Fibroblast of lung (primary cell): ENCODE measurements at regions not wholly inside any gene's neighbourhood (a gene's known extent, or its start where the extent isn't known, plus 50 kb on each side); places are given as distances from the start of the nearest gene placed in this dataset.
A peak's percentile ranks its signal among the peaks of the same experiment; 100 is the strongest.

ENCODE experiments used
- DNase-seq, 2 donors: peaks; one replicate each; pipeline versions ENCODE4 v3.0.0 to v3.0.0-alpha.2; 2010; ENCODE audit warnings: low read depth in 2 of 2
- H2AFZ ChIP-seq: 2 replicates; pipeline ENCODE4 v1.5.1; 2012; ENCODE audit warnings: low read length, control low read depth, inconsistent platforms
- H3K27ac ChIP-seq: 2 replicates; pipeline ENCODE4 v1.5.1; 2011; ENCODE audit warnings: low read length, control low read depth; ENCODE audit not compliant: insufficient read depth
- H3K27me3 ChIP-seq: 2 replicates; pipeline ENCODE4 v1.5.1; 2011; ENCODE audit warnings: mild to moderate bottlenecking, low read length; ENCODE audit not compliant: control insufficient read depth, insufficient read depth
- H3K36me3 ChIP-seq: 2 replicates; pipeline ENCODE4 v1.5.1; 2011; ENCODE audit warnings: low read length; ENCODE audit not compliant: control insufficient read depth, insufficient read depth
- H3K4me1 ChIP-seq: 2 replicates; pipeline ENCODE4 v1.5.1; 2011; ENCODE audit warnings: low read length; ENCODE audit not compliant: control insufficient read depth, insufficient read depth; ENCODE audit errors: extremely low read depth
- H3K4me2 ChIP-seq: 2 replicates; pipeline ENCODE4 v1.5.1; 2011; ENCODE audit warnings: low read length, control low read depth; ENCODE audit not compliant: insufficient read depth; ENCODE audit errors: extremely low read depth
- H3K4me3 ChIP-seq, 4 experiments: fragments of 200-600 bp in 1 of 4; sonication (generic) in 1 of 4; replicated peaks in 1 of 4; 2 replicates each; pipeline ENCODE4 v1.5.1; 2011 to 2016; ENCODE audit warnings: low read length in 4 of 4, low read depth in 3 of 4, mild to moderate bottlenecking in 3 of 4, control low read depth in 2 of 4, inconsistent platforms in 1 of 4, mixed read lengths in 1 of 4; ENCODE audit not compliant: insufficient read depth in 1 of 4; ENCODE audit errors: control extremely low read depth in 1 of 4
- H3K79me2 ChIP-seq: 2 replicates; pipeline ENCODE4 v1.5.1; 2012; ENCODE audit warnings: mild to moderate bottlenecking, low read length, inconsistent platforms; ENCODE audit not compliant: control insufficient read depth, insufficient read depth
- H3K9ac ChIP-seq: 2 replicates; pipeline ENCODE4 v1.5.1; 2011; ENCODE audit warnings: mild to moderate bottlenecking, low read length, control low read depth; ENCODE audit not compliant: insufficient read depth
- H3K9me3 ChIP-seq: 2 replicates; pipeline ENCODE4 v1.5.1; 2012; ENCODE audit warnings: low read depth, low read length; ENCODE audit not compliant: control insufficient read depth, insufficient read depth
- H4K20me1 ChIP-seq: 2 replicates; pipeline ENCODE4 v1.5.1; 2011; ENCODE audit warnings: low read length; ENCODE audit not compliant: control insufficient read depth, insufficient read depth; ENCODE audit errors: extremely low read depth
- EZH2 ChIP-seq: IDR thresholded peaks from 2 replicates; pipeline ENCODE4 v1.5.1; 2012; ENCODE audit warnings: low read length, control low read depth, mild to moderate bottlenecking; ENCODE audit errors: missing control alignments
- TF ChIP-seq, protein P1 (sequence below), 2 donors: IDR thresholded peaks in 1 of 2; conservative IDR thresholded peaks in 1 of 2; 1 replicate in 1 of 2; 2 replicates in 1 of 2; pipeline ENCODE4 v1.5.1; 2011 to 2012; ENCODE audit warnings: low read length in 2 of 2, control low read depth in 1 of 2, inconsistent platforms in 1 of 2, low read depth in 1 of 2, mild to moderate bottlenecking in 1 of 2

DNA sequence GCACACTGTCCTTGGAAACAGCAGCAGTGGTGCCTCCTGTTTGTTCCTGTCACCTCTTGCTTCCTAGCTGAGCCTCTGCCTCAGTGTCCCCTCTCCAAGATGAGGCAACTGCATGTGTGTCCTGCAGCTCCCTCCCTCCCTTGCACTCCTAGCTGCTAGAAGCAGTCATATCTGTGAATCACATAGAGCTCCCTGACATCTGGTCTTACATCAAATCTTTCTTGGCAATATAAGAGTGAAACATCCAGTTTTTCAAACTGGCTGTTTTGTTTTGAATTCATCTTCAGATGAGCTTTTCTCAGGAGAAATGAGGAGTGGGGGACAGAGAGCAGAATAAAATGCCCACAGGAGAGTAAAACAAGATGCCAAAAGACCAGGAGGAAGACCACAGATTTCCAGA is 103.7 kb downstream of the VCPKMT start:
- H3K4me2 ChIP-seq: no peak overlapping the region
- no peak overlapping the region for H3K27ac ChIP-seq
- no peak for TF ChIP-seq EZH2
- TF ChIP-seq, protein P1, sequence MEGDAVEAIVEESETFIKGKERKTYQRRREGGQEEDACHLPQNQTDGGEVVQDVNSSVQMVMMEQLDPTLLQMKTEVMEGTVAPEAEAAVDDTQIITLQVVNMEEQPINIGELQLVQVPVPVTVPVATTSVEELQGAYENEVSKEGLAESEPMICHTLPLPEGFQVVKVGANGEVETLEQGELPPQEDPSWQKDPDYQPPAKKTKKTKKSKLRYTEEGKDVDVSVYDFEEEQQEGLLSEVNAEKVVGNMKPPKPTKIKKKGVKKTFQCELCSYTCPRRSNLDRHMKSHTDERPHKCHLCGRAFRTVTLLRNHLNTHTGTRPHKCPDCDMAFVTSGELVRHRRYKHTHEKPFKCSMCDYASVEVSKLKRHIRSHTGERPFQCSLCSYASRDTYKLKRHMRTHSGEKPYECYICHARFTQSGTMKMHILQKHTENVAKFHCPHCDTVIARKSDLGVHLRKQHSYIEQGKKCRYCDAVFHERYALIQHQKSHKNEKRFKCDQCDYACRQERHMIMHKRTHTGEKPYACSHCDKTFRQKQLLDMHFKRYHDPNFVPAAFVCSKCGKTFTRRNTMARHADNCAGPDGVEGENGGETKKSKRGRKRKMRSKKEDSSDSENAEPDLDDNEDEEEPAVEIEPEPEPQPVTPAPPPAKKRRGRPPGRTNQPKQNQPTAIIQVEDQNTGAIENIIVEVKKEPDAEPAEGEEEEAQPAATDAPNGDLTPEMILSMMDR (conservative IDR thresholded peaks at IDR 0.05 in 1 of 2, IDR thresholded peaks at IDR 0.05 in 1 of 2; ENCODE audit: low read depth in 1 of 2, low read length in 2 of 2): peak in 1 of 2 donors; percentile 8
- H3K36me3 ChIP-seq: no peaks in the 10 kb centered on the region
- no peaks in the 10 kb centered on the region for H3K9me3 ChIP-seq
- H3K27me3 ChIP-seq: no peaks in the 10 kb centered on the region
- H3K4me1 ChIP-seq: peaks cover 3% of the 10 kb centered on the region
- peak; percentile 45 to 62 for DNase-seq
- H3K4me3 ChIP-seq: no peak overlapping the region
- no peaks in the 10 kb centered on the region for H4K20me1 ChIP-seq
- H2AFZ ChIP-seq: no peak overlapping the region
- no peaks in the 10 kb centered on the region for H3K79me2 ChIP-seq
- H3K9ac ChIP-seq: no peak overlapping the region

DNA sequence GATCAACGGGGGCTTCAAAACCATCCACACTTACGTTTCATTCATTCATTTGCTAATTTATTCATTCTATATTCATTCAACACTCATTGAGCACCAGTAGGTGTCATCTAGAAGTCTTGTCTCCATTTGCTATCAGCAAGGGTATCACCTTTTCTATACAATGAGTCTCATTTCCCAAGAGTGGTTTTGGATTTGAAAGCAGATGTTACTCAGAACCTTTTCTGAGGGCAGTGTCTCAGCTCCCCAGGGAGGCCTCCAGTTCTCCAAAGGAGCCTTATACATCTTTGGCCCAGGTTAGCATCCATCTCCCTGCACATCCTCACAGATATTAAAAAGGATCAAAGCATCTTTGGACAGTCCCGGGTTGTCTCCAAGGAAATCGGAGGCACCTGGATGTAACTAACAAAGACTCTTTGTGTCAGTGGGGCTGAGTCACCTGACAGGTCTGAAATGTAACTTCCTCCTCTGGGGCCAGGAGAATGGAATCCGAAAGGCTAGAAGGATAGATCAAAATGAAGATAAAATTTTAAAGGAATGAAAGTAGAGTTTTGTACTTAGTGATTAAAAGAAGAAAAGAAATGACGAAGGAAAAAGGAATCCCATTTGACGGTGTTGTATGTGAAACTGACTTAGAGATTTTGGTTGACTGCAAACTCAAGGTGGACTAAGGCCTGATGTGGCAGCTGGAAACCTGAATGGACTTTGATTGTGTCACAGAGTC is 103.0 kb downstream of the VCPKMT start:
- H3K4me3 ChIP-seq: no peak overlapping the region
- no peak overlapping the region for H3K9ac ChIP-seq
- H3K79me2 ChIP-seq: no peaks in the 10 kb centered on the region
- peaks cover 3% of the 10 kb centered on the region for H3K4me1 ChIP-seq
- no peaks in the 10 kb centered on the region for H4K20me1 ChIP-seq
- no peaks in the 10 kb centered on the region for H3K36me3 ChIP-seq
- H3K9me3 ChIP-seq: no peaks in the 10 kb centered on the region
- H3K27me3 ChIP-seq: no peaks in the 10 kb centered on the region
- H3K27ac ChIP-seq: no peak overlapping the region
- TF ChIP-seq, protein P1 (conservative IDR thresholded peaks at IDR 0.05 in 1 of 2, IDR thresholded peaks at IDR 0.05 in 1 of 2; ENCODE audit: low read depth in 1 of 2, low read length in 2 of 2): no peak
- TF ChIP-seq EZH2: no peak
- H3K4me2 ChIP-seq: no peak overlapping the region
- no peak overlapping the region for H2AFZ ChIP-seq
- DNase-seq: peak in 1 of 2 donors; percentile 80

DNA sequence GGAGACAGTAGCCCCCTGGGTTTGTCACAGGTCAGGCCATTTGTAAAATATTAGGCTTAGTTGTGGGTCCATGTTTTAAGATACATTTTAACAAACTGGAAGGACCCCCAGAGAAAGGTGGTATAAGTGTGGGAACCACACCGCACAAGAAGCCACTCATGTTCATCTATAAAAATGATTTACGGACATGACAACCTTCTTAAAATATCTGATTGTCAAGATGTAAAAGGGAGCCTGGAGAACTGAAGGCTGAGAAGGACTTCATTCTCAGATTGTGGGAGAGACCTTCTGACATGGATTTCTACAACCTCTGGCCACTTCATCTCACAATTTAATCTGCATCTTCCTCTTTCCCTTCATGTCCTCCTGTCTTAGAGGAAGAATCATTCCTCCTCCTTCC is 102.4 kb downstream of the VCPKMT start:
- Histone ChIP-seq H3K27me3 (no peaks in the 10 kb centered on the region), H3K79me2 (no peaks in the 10 kb centered on the region), H3K4me2 (no peak overlapping the region), H3K9ac (no peak overlapping the region), H2AFZ (no peak overlapping the region), H3K4me3 (no peak overlapping the region), H3K4me1 (peaks cover 2% of the 10 kb centered on the region), H4K20me1 (no peaks in the 10 kb centered on the region), H3K9me3 (no peaks in the 10 kb centered on the region), H3K27ac (no peak overlapping the region), H3K36me3 (no peaks in the 10 kb centered on the region)
- no peak for DNase-seq
- no peak for TF ChIP-seq EZH2
- TF ChIP-seq, protein P1 (conservative IDR thresholded peaks at IDR 0.05 in 1 of 2, IDR thresholded peaks at IDR 0.05 in 1 of 2; ENCODE audit: low read depth in 1 of 2, low read length in 2 of 2): no peak
